ENCODE measurements at regions not wholly inside any gene's neighbourhood (a gene's known extent, or its start where the extent isn't known, plus 50 kb on each side); places are given as distances from the start of the nearest gene placed in this dataset.
A peak's percentile ranks its signal among the peaks of the same experiment; 100 is the strongest.
"Not testable (repeated sequence)": the region's sequence is repeated elsewhere in the genome, so short reads cannot be mapped to it uniquely, and the experiment has no call there.

DNA sequence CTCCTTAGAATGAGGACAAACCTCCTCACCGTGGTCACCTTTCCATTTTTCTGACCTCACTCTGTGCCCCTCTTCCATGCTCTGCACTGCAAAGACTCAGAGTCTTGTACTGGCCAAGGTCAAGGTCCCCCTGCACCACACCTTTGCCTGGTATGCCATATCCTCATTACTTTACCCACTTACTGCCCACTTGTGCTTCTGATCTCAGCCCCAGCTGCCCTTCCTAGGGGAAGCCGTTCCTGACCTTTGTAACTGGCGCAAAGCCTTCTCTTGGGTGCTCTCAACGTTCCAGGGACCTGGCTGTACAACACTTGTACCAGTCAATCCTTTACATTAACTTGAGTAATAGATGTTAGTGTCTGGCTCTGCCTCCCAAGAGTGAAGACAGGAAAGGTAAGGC is 256.0 kb downstream of the SV2B start:
- DNase-seq, result no peak

DNA sequence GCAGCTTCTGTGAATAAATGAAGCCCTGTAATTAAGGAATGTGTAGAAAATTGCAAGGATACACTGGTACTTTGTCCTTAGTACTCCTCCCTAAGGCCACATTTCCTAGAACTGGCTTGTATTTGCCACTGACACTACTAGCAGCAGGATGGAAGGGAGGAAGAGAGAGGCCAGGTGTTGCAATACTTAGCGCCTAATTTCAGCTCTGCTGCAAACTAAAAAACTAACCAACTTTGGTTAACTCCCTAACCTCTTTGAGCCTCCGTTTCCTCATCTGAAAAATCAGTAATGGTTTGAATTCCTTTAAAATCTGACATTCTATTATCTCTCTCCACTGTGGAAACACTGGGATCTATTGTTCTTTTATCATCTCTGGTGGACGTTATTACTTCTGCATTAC is 257.0 kb downstream of the SV2B start:
- no peak for DNase-seq

DNA sequence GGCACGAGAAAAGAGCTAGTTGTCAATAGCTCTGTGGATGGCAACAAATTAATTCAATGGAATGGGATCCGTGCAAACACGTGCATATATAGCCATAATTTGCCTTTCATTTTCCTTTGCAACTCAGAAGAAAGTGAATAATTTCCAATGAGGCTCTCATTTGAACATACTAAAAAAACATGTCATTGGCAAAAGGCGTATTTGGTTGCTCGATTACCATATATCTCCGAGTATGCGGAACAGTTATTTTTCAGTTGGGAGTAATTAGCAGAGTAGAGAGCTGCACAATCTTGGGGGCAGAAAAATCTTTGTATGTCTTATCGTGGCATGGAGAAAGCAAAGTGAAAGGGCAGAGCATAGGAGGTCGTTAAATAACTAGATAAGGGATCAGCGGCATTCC is 257.4 kb downstream of the SV2B start:
- no peak for DNase-seq

DNA sequence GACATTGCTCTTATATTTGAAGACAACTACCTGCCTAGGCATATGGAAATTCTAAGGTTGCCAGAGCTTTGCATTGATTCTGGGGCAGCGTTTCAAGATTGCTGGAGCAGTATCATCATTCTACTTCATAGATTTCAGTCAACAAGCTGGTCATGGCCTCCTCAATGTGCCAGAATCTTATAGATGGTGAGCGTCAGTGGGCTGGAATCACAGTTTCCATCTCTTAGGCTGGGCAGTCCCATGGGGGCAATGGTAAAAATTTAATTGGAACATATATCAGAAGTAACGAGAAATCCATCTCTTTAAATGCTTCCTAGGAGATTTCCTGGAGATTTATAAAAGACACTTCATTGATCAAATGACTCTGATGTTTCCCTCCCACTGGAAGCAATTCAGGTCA is 258.3 kb downstream of the SV2B start:
- DNase-seq, result no peak

DNA sequence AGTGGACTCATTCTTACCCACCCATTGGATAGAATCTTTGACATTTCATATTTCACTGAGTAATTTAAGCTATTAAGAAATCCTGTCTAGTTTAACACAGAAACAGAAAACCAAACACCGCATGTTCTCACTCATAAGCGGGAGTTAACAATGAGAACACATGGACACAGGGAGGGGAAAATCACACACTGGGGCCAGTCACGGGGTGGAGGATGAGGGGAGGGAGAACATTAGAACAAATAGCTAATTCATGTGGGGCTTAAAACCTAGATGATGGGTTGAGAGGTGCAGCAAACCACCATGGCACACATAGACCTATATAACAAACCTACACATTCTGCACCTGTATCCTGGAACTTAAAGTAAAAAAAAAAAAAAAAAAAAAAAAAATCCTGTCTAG is 261.6 kb downstream of the SV2B start:
- not testable (repeated sequence) for DNase-seq

DNA sequence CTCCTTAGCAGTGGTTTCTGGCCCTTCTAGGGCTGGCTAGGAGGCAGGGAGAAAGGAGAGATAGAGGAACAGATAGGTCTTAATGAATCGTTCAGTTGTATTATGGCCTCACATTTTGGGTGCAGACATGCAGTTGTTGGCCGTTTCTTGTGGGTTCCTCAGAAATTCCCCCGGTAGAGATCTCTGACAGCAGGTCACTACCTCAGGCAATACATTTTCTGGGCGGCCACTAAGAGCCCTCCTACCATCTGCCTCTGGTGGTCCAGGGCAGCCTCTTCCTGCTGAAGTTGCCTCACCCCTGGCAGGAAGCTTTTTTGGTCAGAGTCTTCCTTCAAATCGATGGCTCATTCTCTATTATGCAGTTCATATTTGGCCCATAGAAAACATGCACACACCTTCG is 266.1 kb downstream of the SV2B start:
- no peak for DNase-seq

DNA sequence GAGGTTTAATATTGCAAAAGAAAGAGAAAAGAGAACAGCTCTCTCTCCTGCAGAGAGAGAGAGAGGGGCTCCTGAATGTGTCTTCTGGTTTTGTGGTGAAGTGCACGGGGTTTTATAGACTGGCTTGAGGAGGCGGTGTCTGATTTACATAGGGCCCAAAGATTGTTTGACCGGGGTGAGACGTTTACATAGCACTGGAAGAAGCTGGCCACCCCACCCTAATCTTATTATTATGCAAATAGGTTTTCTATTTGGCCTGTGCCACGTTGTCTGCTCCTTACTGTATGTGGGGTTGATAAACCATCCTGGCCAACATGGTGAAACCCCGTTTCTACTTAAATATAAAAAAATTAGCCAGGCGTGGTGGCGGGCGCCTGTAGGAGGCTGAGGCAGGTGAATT is 268.6 kb downstream of the SV2B start:
- no peak for DNase-seq

DNA sequence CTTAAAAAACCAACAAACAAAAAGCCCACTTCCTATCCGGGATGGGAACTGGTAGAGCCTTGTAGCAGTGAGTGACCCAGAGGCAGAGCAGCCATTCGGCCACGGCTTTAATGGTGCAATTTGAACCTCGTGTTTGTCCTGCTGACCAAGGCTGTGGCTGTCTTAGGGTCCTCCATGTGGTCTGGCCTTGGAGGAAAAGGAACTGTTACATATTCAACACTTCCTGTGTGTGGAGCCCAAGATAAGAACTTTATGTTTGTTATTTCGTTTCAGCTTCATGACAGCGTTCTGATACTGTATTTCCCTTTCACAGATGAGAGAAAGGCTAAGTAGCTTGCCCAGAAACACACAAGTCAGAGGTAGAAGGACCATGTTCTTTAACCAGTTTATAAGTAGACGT is 269.8 kb downstream of the SV2B start:
- DNase-seq, result peak; percentile 32 to 50 (median 48)

DNA sequence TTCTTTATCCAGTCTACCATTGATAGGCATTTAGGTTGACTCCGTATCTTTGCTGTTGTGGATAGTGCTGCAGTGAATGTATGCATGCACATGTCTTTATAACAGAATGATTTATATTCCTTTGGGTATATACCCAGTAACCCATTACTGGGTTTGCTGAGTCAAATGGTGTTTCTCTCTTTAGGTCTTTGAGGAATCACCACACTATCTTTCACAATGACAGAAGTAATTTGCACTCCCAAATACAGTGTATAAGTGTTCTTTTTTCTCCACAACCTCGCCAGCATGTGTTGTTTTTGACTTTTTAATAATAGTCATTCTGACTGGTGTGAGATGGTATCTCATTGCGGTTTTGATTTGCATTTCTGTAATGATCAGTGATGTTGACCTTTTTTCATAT is 271.3 kb downstream of the SV2B start:
- DNase-seq, result not testable (repeated sequence)

DNA sequence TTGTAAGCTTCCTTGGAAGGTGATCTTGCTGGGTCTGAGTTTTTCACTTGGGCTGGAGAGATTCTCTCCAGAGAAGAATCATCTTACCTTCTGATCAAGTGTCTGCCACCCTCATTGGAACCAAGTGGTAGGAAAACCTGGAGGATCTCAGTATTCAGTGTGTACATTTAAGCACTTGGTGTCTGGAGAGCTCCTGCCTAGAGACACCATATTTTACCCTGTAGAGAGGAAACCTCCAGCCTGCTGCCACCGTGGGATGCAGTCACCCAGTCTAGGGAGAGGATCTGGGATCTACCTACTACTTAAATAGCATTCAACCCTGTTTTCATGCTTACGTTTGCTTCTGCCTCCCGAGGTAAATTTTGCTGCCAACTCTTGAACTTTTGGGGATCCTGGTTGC is 274.3 kb downstream of the SV2B start:
- DNase-seq, result no peak

DNA sequence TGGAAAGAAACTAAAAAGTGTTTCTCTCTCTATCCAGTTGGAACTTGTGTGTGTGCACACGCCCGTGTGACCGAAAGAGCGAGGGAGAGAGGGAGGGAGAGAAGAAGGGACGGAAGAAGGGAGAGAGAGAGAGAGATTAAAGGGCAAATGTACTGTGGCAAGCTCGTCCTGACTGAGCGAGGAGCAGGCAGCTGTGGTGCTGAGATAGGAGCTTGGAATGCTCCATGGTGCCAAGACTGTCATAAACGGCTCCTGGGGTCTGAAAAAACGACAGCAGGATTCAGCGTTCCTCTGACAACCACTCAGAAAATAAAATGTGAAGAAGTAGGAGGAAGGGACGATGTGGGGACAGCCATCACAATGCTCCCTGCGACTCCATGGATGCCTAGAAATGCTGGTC is 276.0 kb downstream of the SV2B start:
- no peak for DNase-seq

DNA sequence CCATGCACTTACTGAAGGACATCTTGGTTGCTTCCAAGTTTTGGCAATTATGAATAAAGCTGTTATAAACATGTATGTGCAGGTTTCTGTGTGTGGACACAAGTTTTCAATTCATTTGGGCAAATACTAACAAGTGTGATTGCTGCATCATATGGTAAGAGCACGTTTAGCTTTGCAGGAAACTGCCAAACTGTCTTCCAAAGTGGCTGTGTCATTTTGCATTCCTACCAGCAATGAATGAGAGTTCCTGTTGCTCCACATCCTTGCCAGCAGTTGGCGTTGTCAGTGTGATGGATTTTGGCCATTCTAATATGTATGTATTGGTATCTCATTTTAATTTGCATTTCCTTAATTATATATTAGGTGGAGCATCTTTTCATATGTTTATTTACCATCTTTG is 280.1 kb downstream of the SV2B start:
- DNase-seq, result no peak

DNA sequence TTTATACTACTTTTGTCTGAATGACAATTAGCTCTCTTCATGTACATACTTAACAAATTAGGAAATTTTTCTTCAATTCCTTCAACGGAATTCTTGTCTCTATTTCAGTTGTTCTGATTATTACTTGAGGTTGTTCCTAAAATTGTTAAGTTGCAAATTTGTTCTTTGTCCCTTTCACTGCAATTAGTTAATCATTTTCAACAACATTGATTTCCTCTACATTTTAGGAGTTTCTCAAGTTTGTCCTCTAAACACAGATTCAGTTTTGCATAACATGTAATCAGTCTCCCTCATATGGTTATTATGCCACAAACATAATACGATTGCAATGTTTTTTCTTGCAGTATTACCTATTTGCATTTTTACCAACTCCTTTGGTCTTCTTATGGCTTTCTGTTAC is 283.5 kb downstream of the SV2B start:
- no peak for DNase-seq

DNA sequence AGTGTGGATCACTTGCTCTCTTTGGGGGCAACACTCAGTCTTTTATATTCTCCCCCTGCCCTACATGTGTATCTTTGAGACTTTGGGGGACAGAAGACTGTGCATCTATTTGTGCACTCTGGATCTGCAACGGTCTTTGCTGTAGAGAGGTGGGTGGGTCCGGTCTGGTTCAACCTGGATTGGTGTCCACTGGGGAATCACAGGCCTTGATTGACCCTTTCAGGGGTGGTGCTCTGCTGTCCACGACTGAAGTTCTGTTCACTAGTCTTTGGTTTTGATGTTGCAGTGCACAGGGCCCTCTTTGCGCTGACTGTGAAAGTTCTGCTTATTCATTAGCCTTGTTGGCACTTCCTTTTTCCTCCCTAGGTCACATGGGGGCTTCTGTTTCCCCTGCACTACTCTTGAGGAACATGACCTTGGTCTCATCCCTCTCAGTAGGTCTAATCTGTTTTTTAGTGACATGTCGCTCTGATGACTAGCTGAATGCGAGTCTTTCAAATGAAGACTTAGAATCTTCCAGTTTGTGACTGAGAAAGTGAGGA is 284.2 kb downstream of the SV2B start:
- peak; percentile 63 to 79 (median 74) for DNase-seq

DNA sequence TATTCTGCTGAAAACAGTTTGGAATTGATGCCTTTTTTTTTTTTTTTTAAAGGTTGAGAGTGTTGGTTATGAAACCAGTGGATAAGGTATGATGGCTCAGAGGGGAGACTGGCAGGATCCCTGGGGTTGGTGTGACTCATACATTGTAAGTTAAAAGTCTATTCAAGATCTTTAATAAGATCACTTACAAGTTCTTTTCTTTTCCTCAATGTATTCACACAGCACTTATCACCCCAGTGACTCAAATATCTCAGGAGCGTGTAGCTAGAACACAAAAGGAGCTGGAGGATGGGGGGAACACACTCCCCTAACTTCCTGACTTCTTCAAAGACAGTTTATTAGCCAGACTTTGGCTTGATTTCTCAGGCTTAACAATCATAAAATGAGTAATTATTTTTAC is 285.3 kb downstream of the SV2B start:
- DNase-seq, result no peak

DNA sequence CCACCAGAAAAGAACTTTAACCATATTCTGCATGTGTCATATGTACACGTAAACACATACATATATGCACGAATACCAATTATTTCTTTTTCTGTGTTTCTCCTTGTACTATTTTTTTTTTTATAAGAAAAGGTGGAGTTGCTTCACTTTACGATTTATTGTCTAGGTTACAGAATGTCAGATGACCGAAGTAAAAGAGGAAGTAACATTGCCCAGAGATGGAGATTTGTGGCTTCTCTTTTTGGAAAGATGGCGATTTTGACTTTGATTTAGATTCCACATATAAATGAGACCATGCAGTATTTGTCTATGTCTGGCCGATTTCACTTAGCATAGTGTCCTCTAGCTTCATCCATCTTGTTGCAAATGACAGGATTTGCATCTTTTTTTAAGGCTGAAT is 293.1 kb downstream of the SV2B start:
- DNase-seq, result peak in 3 of 4 experiments; percentile 4 to 43 (median 41)

DNA sequence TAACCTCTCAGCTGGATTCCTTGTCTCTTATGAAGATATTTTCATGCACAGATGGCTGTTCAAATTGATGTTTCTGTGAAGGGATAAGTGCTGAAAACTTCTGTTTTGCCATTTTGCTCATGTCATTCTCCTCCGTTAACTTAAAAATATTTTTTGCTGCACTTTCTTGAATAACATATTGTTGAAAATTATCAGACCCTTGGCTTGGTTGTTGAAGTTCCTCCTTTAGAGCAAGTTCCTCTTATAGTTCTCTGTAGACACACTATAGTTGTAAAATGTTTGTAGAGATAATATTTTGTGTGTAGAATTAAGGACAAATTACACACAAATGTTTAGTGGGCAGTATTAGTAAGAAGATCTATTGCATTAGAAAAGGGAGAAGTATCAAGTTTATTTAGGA is 300.4 kb downstream of the SV2B start:
- DNase-seq, result peak in 2 of 4 experiments; percentile 7 to 33

DNA sequence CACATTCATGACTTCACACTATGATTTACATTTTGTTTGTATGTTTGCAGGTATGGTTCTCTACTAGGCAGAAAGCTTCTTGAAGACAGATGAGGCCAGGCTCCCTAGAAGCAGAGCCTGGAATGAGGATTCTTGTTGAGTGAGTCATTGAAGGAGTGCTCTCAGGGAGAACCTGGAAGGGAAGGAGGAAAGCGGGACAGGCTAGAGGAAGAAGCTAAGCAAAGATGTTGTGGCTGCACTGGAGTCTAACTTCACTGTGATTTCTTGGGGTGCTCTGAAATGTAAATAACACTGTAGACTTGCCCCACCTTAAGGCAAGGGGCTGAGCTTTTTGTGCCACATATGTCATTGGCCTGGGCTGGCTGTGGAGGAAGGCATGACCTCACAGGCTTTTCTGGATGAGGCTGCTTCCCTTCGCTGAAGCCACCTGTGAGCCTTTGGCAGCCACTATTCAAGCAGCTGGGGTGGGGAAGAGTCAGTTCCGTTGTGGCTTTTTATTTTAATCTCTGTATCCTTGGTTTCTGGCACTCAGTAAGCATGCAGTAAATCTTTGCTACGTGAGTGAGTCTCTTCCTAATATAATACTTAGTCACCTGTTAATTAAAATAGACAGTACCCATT is 307.3 kb downstream of the SV2B start:
- no peak for DNase-seq

DNA sequence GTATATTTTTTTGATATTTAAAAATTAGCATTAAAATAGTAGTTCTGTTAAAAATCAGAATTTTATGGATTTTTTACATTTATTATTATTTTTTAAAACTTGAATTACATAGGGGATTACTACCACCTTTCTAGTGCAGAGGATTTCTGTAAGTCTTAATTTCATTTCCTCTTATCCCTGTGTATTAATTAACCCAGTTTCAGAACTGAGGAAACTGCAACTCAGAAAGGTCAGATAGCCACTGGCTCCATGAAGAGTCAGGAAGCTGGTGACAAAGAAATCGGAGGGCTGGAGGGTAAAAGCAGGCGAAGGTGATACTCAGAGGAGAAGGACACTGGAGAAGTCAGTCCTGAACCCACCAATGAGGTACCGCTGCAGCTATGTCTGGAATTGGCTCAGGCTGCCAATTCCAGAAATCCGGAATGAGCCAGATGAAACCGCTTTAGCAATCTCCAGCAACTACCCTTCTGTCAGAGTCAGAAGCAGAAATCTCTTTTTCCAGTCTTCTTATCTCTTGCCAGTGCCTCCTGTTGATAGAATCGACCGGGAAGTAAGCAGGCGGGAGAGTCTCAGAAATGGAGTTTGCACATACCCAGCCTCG is 308.5 kb downstream of the SV2B start:
- DNase-seq, result no peak

DNA sequence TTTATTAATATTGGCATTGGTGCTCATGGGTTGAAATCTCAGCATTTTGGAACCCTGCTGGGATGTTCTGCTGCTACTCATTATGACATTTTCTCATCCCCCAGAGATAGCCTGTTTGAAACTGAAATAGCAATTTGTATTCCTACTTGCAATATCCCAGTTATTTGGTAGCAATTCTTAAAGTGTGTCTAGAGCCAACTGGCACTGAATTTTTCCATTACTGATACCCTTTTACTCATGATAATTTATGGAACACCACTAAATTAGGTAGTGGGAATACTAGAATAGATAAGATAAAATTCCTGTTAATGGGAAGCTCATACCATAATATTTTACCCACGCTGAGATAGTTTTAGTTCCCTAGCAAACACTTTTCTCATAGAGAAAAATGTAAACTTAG is 309.3 kb downstream of the SV2B start:
- no peak for DNase-seq

DNA sequence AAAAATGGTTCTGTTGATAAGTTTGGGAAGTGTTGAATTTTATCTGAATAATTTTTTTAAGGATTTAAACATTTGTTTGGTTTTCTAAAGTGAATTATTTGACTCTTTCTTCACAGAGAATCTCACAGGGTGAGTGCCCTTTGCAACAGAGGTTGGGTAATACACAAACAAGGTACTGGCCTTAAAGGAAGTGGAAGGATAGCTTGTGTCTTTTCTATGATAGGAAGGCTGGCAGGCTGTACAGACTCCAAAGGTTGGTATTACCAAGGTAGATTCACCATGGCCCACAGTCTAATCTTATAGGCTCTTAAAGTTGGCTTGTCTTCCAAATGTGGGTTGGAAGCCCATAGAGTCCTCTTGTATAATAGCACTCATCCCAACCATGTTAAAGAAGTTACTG is 311.5 kb downstream of the SV2B start:
- DNase-seq, result no peak

DNA sequence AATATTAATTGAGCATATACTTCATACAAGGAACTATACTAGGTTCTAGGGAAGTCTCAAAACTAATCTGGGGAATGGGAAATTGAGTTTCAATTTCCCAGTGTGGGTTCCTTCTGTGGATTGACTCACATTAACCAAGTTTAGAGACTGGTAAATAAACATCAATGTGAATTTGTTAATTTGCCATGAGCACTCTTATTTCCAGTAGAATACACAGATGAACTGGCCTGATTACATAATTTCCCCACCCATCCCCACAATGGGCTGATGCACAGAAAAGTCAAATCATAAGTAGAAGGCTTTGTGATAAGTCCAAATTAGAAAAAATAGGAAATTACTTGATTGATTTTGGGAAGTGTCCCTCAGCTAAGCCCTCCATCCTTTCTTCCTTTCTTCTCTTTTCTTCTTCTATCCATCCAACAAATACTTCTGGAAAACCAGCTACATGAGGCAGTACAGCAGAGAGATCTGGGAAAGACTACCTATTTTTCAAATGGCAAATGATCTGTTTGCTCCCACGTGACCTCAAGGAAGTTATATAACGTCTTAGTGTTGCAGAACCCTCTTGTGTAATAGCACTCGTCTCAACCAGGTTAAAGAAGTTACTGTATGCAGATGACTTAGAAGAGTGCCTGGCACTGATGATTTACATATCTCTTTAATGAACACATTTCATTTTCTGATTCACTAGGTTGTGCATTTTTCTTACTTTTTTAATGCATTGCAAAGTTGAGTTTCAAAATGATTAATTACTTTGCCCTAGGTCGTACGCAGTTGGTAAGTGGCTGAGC is 312.3 kb downstream of the SV2B start:
- peak in 1 of 4 experiments; percentile 7 for DNase-seq

DNA sequence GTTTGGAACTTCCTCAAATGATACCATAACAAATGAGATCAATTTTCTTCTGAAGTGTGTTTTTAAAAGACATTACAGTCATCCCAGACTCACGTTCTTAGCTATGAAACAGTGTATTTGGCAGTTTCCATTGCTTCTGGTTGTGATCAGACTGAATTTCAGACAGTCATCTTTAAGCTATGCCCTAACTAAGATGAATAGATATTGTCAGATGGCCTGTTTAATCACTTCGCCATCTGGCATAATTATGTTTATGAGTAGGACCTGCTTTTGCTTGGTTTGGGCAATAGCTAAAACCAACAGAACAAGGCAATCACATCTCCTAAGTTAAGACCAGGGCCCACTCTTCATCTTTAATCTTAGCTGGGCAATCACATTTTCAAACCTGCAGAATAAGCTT is 313.1 kb downstream of the SV2B start:
- no peak for DNase-seq

DNA sequence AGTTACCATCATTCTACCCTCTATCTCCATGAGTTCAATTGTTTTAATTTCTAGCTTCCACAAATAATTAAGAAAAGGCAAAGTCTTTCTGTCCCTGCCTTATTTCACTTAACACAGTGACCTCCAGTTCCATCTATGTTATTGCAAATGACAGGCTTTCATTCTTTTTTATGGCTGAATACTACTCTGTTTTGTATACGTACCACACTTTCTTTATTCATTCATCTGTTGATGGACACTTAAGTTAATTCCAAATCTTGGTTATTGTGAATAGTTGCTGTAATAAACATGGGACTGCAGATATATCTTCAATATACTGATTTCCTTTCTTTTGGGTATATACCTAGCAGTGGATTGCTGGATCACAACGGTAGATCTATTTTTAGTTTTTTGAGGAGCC is 314.1 kb downstream of the SV2B start:
- no peak for DNase-seq

All from suppressor macrophage (primary cell).